ENCODE measurements at regions not wholly inside any gene's neighbourhood (a gene's known extent, or its start where the extent isn't known, plus 50 kb on each side); places are given as distances from the start of the nearest gene placed in this dataset.
A peak's percentile ranks its signal among the peaks of the same experiment; 100 is the strongest.

- H2AFZ ChIP-seq (ENCODE audit: low read length) = no peak overlapping the region
- CTCF ChIA-PET (ENCODE audit: partially characterized antibody) = interaction anchor here (0.9 to 1.6 kb wide), 2 partner anchors 11 to 30 kb away, joined by 3 read pairs; no protein-coding TSS in a partner anchor
- WGBS, 2 experiments (ENCODE audit: extremely low coverage in 1 of 2, insufficient coverage in 1 of 2, insufficient read length in 1 of 2, insufficient replicate concordance in 2 of 2, low coverage in 1 of 2, low lambda C conversion rate in 2 of 2, missing lambda C conversion rate in 1 of 2) = 88% methylated on average over 10 of the region's 10 CpGs; no CpG with 5 or more reads in 1 of the 2 experiments
Measured at GRCh38 chr5:3304346-3304745, 291.3 kb upstream of the IRX1 start.

More at GRCh38 chr5:3304346-3304745, 291.3 kb upstream of the IRX1 start:
- Histone ChIP-seq H2BK12ac (ENCODE audit: low read depth, low read length) (peak overlapping the region; percentile 68; the same call in 1 of the 2 replicates), H2BK15ac (ENCODE audit: low read length) (0 out of 2 replicates have a peak overlapping the region, but pooled peaks have one; percentile 46), H3K56ac (replicated peaks; ENCODE audit: insufficient read length, low read depth, low read length) (no peak overlapping the region), H3K36me3 (ENCODE audit: control insufficient read depth in 2 of 4, insufficient read depth in 4 of 4, low read length in 3 of 4) (no peaks in the 10 kb centered on the region), H2BK20ac (ENCODE audit: low read length) (0 out of 2 replicates have a peak overlapping the region, but pooled peaks have one; percentile 18), H4K8ac (ENCODE audit: extremely low read depth, insufficient read depth, low read length) (no peak overlapping the region), H3K9me3 (ENCODE audit: insufficient read depth in 2 of 2, low read depth in 1 of 2, low read length in 1 of 2) (no peaks in the 10 kb centered on the region), H3K4me3 (ENCODE audit: extremely low read depth in 1 of 4, insufficient read depth in 2 of 4, low read depth in 3 of 4, low read length in 4 of 4) (no peak overlapping the region), H3K4me2 (ENCODE audit: insufficient read depth in 1 of 2, low read depth in 2 of 2, low read length in 2 of 2) (no peak overlapping the region), H4K91ac (replicated peaks; ENCODE audit: insufficient read length, low read length) (no peak overlapping the region), H3K27ac (ENCODE audit: low read depth, low read length) (no peak overlapping the region), H4K5ac (ENCODE audit: insufficient read length, low read depth, low read length) (no peak overlapping the region), H3K18ac (ENCODE audit: extremely low read depth, low read length) (no peak overlapping the region), H2BK5ac (ENCODE audit: low read depth, low read length) (no peak overlapping the region), H3K79me2 (ENCODE audit: control insufficient read depth in 1 of 2, insufficient read depth in 2 of 2, low read length in 2 of 2) (no peaks in the 10 kb centered on the region), H3K14ac (ENCODE audit: insufficient read length) (no peak overlapping the region), H3K23me2 (ENCODE audit: low read depth, low read length) (no peaks in the 10 kb centered on the region), H3K4ac (replicated peaks; ENCODE audit: insufficient read length, low read depth, low read length) (no peak overlapping the region), H3K9ac (replicated peaks in 1 of 4; ENCODE audit: extremely low read depth in 1 of 4, low read depth in 3 of 4, low read length in 3 of 4) (no peak overlapping the region), H3K23ac (ENCODE audit: insufficient read length) (no peak overlapping the region), H2BK120ac (replicated peaks; ENCODE audit: low read depth, low read length) (no peak overlapping the region), H3K4me1 (replicated peaks in 1 of 4; ENCODE audit: control insufficient read depth in 3 of 4, insufficient read depth in 4 of 4, low read length in 3 of 4) (peaks cover 0 to 5% (median 0%) of the 10 kb centered on the region in 4 experiments; a peak in 4 of 7 replicates), H3K79me1 (ENCODE audit: low read depth, low read length) (no peaks in the 10 kb centered on the region), H3K27me3 (replicated peaks in 1 of 4; ENCODE audit: control insufficient read depth in 3 of 4, extremely low read depth in 1 of 4, insufficient read depth in 3 of 4, low read length in 3 of 4) (no peaks in the 10 kb centered on the region), H4K20me1 (replicated peaks in 1 of 2; ENCODE audit: control insufficient read depth in 1 of 2, insufficient read depth in 2 of 2, low read length in 2 of 2) (no peaks in the 10 kb centered on the region), H2AK5ac (ENCODE audit: low read depth, low read length) (no peak overlapping the region)
- FAIRE-seq = no peak
- POLR2A ChIA-PET (ENCODE audit: partially characterized antibody) = no interaction called here
- no peak for DNase-seq (ENCODE audit: low read depth in 1 of 2, low spot score in 2 of 2)
- TF ChIP-seq CBX8 (IDR thresholded peaks at IDR 0.05; ENCODE audit: borderline replicate concordance, low read depth, low read length) = no peak
